Activated CD4-positive, alpha-beta memory T cell treated with anti-CD3 and anti-CD28 coated beads for 36 hours (primary cell): ENCODE measurements at regions not wholly inside any gene's neighbourhood (a gene's known extent, or its start where the extent isn't known, plus 50 kb on each side); places are given as distances from the start of the nearest gene placed in this dataset.

Experiments used
- CTCF ChIA-PET: fragments of 350-600 bp; sonication (Branson Sonifier 250); formaldehyde crosslinking; loops from one replicate; lab custom pipeline; 2021; ENCODE audit warnings: antibody characterized with exemption, inconsistent platforms; lab: Charles Lee
- POLR2A ChIA-PET: fragments of 350-600 bp; sonication (Branson Sonifier 250); formaldehyde crosslinking; loops from one replicate; lab custom pipeline; 2021; ENCODE audit warnings: antibody characterized with exemption; lab: Charles Lee
- DNase-seq: peaks from one replicate; pipeline ENCODE4 v3.0.0-alpha.2; 2020
- H3K27ac Mint-ChIP-seq: one replicate; pipeline ENCODE4 v1.8.0; 2021; ENCODE audit warnings: mixed read lengths
- H3K27me3 Mint-ChIP-seq: one replicate; pipeline ENCODE4 v1.8.0; 2021; ENCODE audit warnings: mixed read lengths
- H3K36me3 Mint-ChIP-seq: one replicate; pipeline ENCODE4 v1.8.0; 2021; ENCODE audit warnings: mixed read lengths
- H3K4me1 Mint-ChIP-seq: one replicate; pipeline ENCODE4 v1.8.0; 2021; ENCODE audit warnings: low read depth, mixed read lengths
- H3K4me3 Mint-ChIP-seq: one replicate; pipeline ENCODE4 v1.8.0; 2021; ENCODE audit warnings: mild to moderate bottlenecking, mixed read lengths
- H3K9me3 Mint-ChIP-seq: one replicate; pipeline ENCODE4 v1.8.0; 2021; ENCODE audit warnings: mixed read lengths
- intact Hi-C: fragments of 100-400 bp; cut with micrococcal nuclease; formaldehyde crosslinking; loops from one replicate; pipeline ENCODE4 v1.15.1; 2023

- peaks cover 7% of the 10 kb centered on the region for H3K9me3 Mint-ChIP-seq
- H3K36me3 Mint-ChIP-seq = no peaks in the 10 kb centered on the region
- POLR2A ChIA-PET = no interaction called here
- CTCF ChIA-PET = no interaction called here
- no peak overlapping the region for H3K27ac Mint-ChIP-seq
- H3K4me3 Mint-ChIP-seq = no peak overlapping the region
- H3K4me1 Mint-ChIP-seq = no peaks in the 10 kb centered on the region
- intact Hi-C loops = no loop called here
- DNase-seq = no peak
- no peaks in the 10 kb centered on the region for H3K27me3 Mint-ChIP-seq
Observed at GRCh38 chr6:68044264-68044663, 590.8 kb upstream of the ADGRB3 start.

GRCh38 chr6:68043122-68043398 is 592.0 kb upstream of the ADGRB3 start:
- Mint-ChIP-seq H3K27me3 (no peaks in the 10 kb centered on the region), H3K9me3 (peaks cover 5% of the 10 kb centered on the region), H3K36me3 (no peaks in the 10 kb centered on the region), H3K4me1 (no peaks in the 10 kb centered on the region), H3K4me3 (no peak overlapping the region), H3K27ac (no peak overlapping the region)
- no peak for DNase-seq
- intact Hi-C loops = no loop called here
- CTCF ChIA-PET = no interaction called here
- POLR2A ChIA-PET = no interaction called here

- no peak overlapping the region for H3K27ac Mint-ChIP-seq
- intact Hi-C loops = no loop called here
- ChIA-PET POLR2A (no interaction called here), CTCF (no interaction called here)
- no peak overlapping the region for H3K4me3 Mint-ChIP-seq
- H3K36me3 Mint-ChIP-seq = no peaks in the 10 kb centered on the region
- H3K27me3 Mint-ChIP-seq = no peaks in the 10 kb centered on the region
- peaks cover 3% of the 10 kb centered on the region for H3K9me3 Mint-ChIP-seq
- no peak for DNase-seq
- no peaks in the 10 kb centered on the region for H3K4me1 Mint-ChIP-seq
Observed at GRCh38 chr6:68042339-68043121, 592.6 kb upstream of the ADGRB3 start.

- no peak overlapping the region for H3K27ac Mint-ChIP-seq
- no peaks in the 10 kb centered on the region for H3K4me1 Mint-ChIP-seq
- DNase-seq = no peak
- no peaks in the 10 kb centered on the region for H3K27me3 Mint-ChIP-seq
- H3K4me3 Mint-ChIP-seq = no peak overlapping the region
- CTCF ChIA-PET = no interaction called here
- H3K36me3 Mint-ChIP-seq = no peaks in the 10 kb centered on the region
- POLR2A ChIA-PET = no interaction called here
- intact Hi-C loops = no loop called here
- H3K9me3 Mint-ChIP-seq = peaks cover 3% of the 10 kb centered on the region
Observed at GRCh38 chr6:68040780-68041179, 594.3 kb upstream of the ADGRB3 start.

- intact Hi-C loops = no loop called here
Observed at GRCh38 chr6:68040312-68040778, 594.7 kb upstream of the ADGRB3 start.

GRCh38 chr6:68039641-68040311 is 595.3 kb upstream of the ADGRB3 start:
- no peak overlapping the region for H3K27ac Mint-ChIP-seq
- H3K4me3 Mint-ChIP-seq = no peak overlapping the region
- CTCF ChIA-PET = no interaction called here
- H3K36me3 Mint-ChIP-seq = no peaks in the 10 kb centered on the region
- H3K27me3 Mint-ChIP-seq = no peaks in the 10 kb centered on the region
- POLR2A ChIA-PET = no interaction called here
- no peak for DNase-seq
- peaks cover 3% of the 10 kb centered on the region for H3K9me3 Mint-ChIP-seq
- no peaks in the 10 kb centered on the region for H3K4me1 Mint-ChIP-seq
- intact Hi-C loops = no loop called here

More at GRCh38 chr6:68040312-68040778, 594.7 kb upstream of the ADGRB3 start:
- no peaks in the 10 kb centered on the region for H3K36me3 Mint-ChIP-seq
- H3K4me1 Mint-ChIP-seq = no peaks in the 10 kb centered on the region
- H3K27ac Mint-ChIP-seq = no peak overlapping the region
- peaks cover 3% of the 10 kb centered on the region for H3K9me3 Mint-ChIP-seq
- H3K27me3 Mint-ChIP-seq = no peaks in the 10 kb centered on the region
- CTCF ChIA-PET = no interaction called here
- DNase-seq = no peak
- H3K4me3 Mint-ChIP-seq = no peak overlapping the region
- POLR2A ChIA-PET = no interaction called here

GRCh38 chr6:68038815-68039408 is 596.2 kb upstream of the ADGRB3 start:
- Mint-ChIP-seq H3K27me3 (no peaks in the 10 kb centered on the region), H3K4me1 (no peaks in the 10 kb centered on the region), H3K27ac (no peak overlapping the region), H3K9me3 (peaks cover 3% of the 10 kb centered on the region), H3K36me3 (no peaks in the 10 kb centered on the region), H3K4me3 (no peak overlapping the region)
- intact Hi-C loops = no loop called here
- CTCF ChIA-PET = no interaction called here
- POLR2A ChIA-PET = no interaction called here
- DNase-seq = no peak

- Mint-ChIP-seq H3K36me3 (no peaks in the 10 kb centered on the region), H3K27ac (no peak overlapping the region), H3K4me1 (no peaks in the 10 kb centered on the region), H3K27me3 (no peaks in the 10 kb centered on the region), H3K4me3 (no peak overlapping the region), H3K9me3 (no peaks in the 10 kb centered on the region)
- intact Hi-C loops = no loop called here
- POLR2A ChIA-PET = no interaction called here
- CTCF ChIA-PET = no interaction called here
- DNase-seq = no peak
Observed at GRCh38 chr6:68032217-68032616, 602.9 kb upstream of the ADGRB3 start.

GRCh38 chr6:68031054-68031453 is 604.0 kb upstream of the ADGRB3 start:
- intact Hi-C loops = no loop called here
- Mint-ChIP-seq H3K4me3 (no peak overlapping the region), H3K4me1 (no peaks in the 10 kb centered on the region), H3K36me3 (no peaks in the 10 kb centered on the region), H3K27me3 (no peaks in the 10 kb centered on the region), H3K27ac (no peak overlapping the region), H3K9me3 (no peaks in the 10 kb centered on the region)
- POLR2A ChIA-PET = no interaction called here
- CTCF ChIA-PET = no interaction called here
- DNase-seq = no peak

GRCh38 chr6:68026483-68026882 is 608.6 kb upstream of the ADGRB3 start:
- intact Hi-C loops = no loop called here
- DNase-seq = no peak
- Mint-ChIP-seq H3K36me3 (no peaks in the 10 kb centered on the region), H3K27me3 (no peaks in the 10 kb centered on the region), H3K27ac (no peak overlapping the region), H3K4me3 (no peak overlapping the region), H3K4me1 (no peaks in the 10 kb centered on the region), H3K9me3 (peaks cover 4% of the 10 kb centered on the region)
- POLR2A ChIA-PET = no interaction called here
- CTCF ChIA-PET = no interaction called here

- Mint-ChIP-seq H3K9me3 (peaks cover 6% of the 10 kb centered on the region), H3K27ac (no peak overlapping the region), H3K27me3 (no peaks in the 10 kb centered on the region), H3K4me1 (no peaks in the 10 kb centered on the region), H3K36me3 (no peaks in the 10 kb centered on the region), H3K4me3 (no peak overlapping the region)
- intact Hi-C loops = no loop called here
- POLR2A ChIA-PET = no interaction called here
- CTCF ChIA-PET = no interaction called here
- DNase-seq = no peak
Observed at GRCh38 chr6:68025764-68026163, 609.3 kb upstream of the ADGRB3 start.

- intact Hi-C loops = no loop called here
- Mint-ChIP-seq H3K4me3 (no peak overlapping the region), H3K36me3 (no peaks in the 10 kb centered on the region), H3K27ac (no peak overlapping the region), H3K4me1 (no peaks in the 10 kb centered on the region), H3K27me3 (no peaks in the 10 kb centered on the region), H3K9me3 (peaks cover 9% of the 10 kb centered on the region)
- CTCF ChIA-PET = no interaction called here
- POLR2A ChIA-PET = no interaction called here
- DNase-seq = no peak
Observed at GRCh38 chr6:68024570-68025269, 610.4 kb upstream of the ADGRB3 start.
